ENCODE measurements at regions not wholly inside any gene's neighbourhood (a gene's known extent, or its start where the extent isn't known, plus 50 kb on each side); places are given as distances from the start of the nearest gene placed in this dataset.
"Not testable (repeated sequence)": the region's sequence is repeated elsewhere in the genome, so short reads cannot be mapped to it uniquely, and the experiment has no call there.

GRCh38 chr5:82448374-82448773 lies 170.2 kb upstream of the RPS23 start:
- TF ChIP-seq, protein P1, sequence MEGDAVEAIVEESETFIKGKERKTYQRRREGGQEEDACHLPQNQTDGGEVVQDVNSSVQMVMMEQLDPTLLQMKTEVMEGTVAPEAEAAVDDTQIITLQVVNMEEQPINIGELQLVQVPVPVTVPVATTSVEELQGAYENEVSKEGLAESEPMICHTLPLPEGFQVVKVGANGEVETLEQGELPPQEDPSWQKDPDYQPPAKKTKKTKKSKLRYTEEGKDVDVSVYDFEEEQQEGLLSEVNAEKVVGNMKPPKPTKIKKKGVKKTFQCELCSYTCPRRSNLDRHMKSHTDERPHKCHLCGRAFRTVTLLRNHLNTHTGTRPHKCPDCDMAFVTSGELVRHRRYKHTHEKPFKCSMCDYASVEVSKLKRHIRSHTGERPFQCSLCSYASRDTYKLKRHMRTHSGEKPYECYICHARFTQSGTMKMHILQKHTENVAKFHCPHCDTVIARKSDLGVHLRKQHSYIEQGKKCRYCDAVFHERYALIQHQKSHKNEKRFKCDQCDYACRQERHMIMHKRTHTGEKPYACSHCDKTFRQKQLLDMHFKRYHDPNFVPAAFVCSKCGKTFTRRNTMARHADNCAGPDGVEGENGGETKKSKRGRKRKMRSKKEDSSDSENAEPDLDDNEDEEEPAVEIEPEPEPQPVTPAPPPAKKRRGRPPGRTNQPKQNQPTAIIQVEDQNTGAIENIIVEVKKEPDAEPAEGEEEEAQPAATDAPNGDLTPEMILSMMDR (IDR thresholded peaks at IDR 0.05; ENCODE audit: borderline replicate concordance, insufficient read depth, low read depth, low read length): no peak
- H3K4me3 ChIP-seq (ENCODE audit: low read depth, low read length): no peak overlapping the region

- TF ChIP-seq, protein P1 (IDR thresholded peaks at IDR 0.05; ENCODE audit: borderline replicate concordance, insufficient read depth, low read depth, low read length): no peak
- no peak overlapping the region for H3K4me3 ChIP-seq (ENCODE audit: low read depth, low read length)
Observed at GRCh38 chr5:82447913-82448312, 169.8 kb upstream of the RPS23 start.

DNA sequence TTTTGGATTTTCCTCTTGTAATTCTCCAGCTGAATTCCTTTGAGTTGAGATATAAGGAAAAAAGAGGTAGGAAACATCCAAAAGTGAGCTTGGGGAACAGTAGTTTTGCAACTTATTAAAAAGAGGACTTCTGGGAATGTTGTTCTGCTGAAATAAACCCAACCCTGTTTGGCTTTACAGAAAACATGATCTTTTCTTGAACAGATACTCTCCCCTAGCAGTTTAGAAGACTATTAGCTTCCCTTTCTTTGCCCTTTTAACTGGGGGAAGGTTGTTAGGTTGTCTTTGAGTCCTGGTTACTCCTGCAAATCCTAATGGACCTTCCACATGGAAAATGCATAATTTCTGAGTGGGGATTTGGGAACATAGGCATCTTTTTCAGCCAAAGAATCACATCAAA lies 168.7 kb upstream of the RPS23 start:
- TF ChIP-seq, protein P1 (IDR thresholded peaks at IDR 0.05; ENCODE audit: borderline replicate concordance, insufficient read depth, low read depth, low read length): no peak
- H3K4me3 ChIP-seq (ENCODE audit: low read depth, low read length): no peak overlapping the region

- no peak overlapping the region for H3K4me3 ChIP-seq (ENCODE audit: low read depth, low read length)
- TF ChIP-seq, protein P1 (IDR thresholded peaks at IDR 0.05; ENCODE audit: borderline replicate concordance, insufficient read depth, low read depth, low read length): no peak
Observed at GRCh38 chr5:82445726-82446335, 167.7 kb upstream of the RPS23 start.

- TF ChIP-seq, protein P1 (IDR thresholded peaks at IDR 0.05; ENCODE audit: borderline replicate concordance, insufficient read depth, low read depth, low read length): no peak
- no peak overlapping the region for H3K4me3 ChIP-seq (ENCODE audit: low read depth, low read length)
Observed at GRCh38 chr5:82439750-82440445, 161.7 kb upstream of the RPS23 start.

DNA sequence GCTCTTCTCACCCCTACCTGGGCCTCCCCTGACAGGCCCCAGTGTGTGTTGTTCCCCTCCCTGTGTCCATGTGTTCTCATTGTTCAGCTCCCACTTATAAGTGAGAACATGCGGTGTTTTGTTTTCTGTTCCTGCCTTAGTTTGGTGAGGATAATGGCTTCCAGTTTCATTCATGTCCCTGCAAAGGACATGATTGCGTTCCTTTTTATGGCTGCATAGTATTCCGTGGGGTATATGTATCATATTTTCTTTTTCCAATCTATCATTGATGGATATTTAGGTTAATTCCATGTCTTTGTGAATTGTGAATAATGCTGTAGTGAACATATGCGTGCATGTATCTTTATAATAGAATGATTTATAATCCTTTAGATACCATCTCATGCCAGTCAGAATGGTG lies 159.4 kb upstream of the RPS23 start:
- not testable (repeated sequence) for H3K4me3 ChIP-seq (ENCODE audit: low read depth, low read length)

DNA sequence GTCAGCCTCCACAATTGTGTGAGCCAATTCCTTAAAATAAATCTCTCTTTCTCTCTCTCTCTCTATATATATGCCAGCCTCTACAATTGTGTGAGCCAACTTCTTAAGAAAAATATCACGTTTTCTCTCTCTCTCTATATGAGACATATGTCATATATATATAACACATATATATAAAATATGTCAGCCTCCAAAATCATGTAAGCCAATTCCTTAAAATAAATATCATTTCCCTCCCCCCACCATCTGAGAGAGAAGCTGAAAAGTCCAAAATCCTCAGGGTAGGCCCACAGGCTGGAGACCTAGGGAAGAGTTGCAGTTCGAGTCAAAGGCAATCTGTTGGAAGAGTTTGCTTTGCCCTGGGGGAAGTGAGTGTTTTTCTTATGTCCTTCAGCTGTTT lies 158.1 kb upstream of the RPS23 start:
- TF ChIP-seq, protein P1 (IDR thresholded peaks at IDR 0.05; ENCODE audit: borderline replicate concordance, insufficient read depth, low read depth, low read length): no peak
- H3K4me3 ChIP-seq (ENCODE audit: low read depth, low read length): no peak overlapping the region

GRCh38 chr5:82434696-82435660 lies 156.8 kb upstream of the RPS23 start:
- H3K4me3 ChIP-seq (ENCODE audit: low read depth, low read length): not testable (repeated sequence)

Data from GM12875 (cell line).